Naive thymus-derived CD4-positive, alpha-beta T cell (primary cell): ENCODE measurements at regions not wholly inside any gene's neighbourhood (a gene's known extent, or its start where the extent isn't known, plus 50 kb on each side); places are given as distances from the start of the nearest gene placed in this dataset.

Experiments
- ATAC-seq: fragments of 150-1000 bp; cut with Tn5 transposase; 2 replicates; pipeline ENCODE4 v1.10.0; 2021; ENCODE audit warnings: mild to moderate bottlenecking, moderate library complexity
- CTCF ChIA-PET: fragments of 350-600 bp; sonication (Branson Sonifier 250); formaldehyde crosslinking; loops from one replicate; lab custom pipeline; 2021; ENCODE audit warnings: antibody characterized with exemption; lab: Charles Lee
- POLR2A ChIA-PET: fragments of 350-600 bp; sonication (Branson Sonifier 250); formaldehyde crosslinking; loops from one replicate; lab custom pipeline; 2021; ENCODE audit warnings: antibody characterized with exemption, inconsistent platforms; lab: Charles Lee
- DNase-seq, 9 donors: peaks; one replicate each; pipeline versions ENCODE4 v3.0.0 to v3.0.0-alpha.2; 2020 to 2022; ENCODE audit warnings: mixed read lengths in 1 of 9
- H3K27ac ChIP-seq: one replicate; pipeline ENCODE4 v1.7.0; 2013; ENCODE audit warnings: mild to moderate bottlenecking, low read depth, low read length, moderate library complexity
- H3K27me3 ChIP-seq, 2 donors: one replicate each; pipeline ENCODE4 v1.7.0; 2013; ENCODE audit warnings: low read length in 2 of 2, mild to moderate bottlenecking in 2 of 2, moderate library complexity in 2 of 2; ENCODE audit not compliant: control insufficient read depth in 2 of 2, insufficient read depth in 2 of 2
- H3K36me3 ChIP-seq, 3 experiments: 1 replicate in 2 of 3; 2 replicates in 1 of 3; pipeline ENCODE4 v1.7.0; 2013; ENCODE audit warnings: low read length in 3 of 3, mild to moderate bottlenecking in 3 of 3, moderate library complexity in 1 of 3; ENCODE audit not compliant: insufficient read depth in 3 of 3, control insufficient read depth in 2 of 3
- H3K4me1 ChIP-seq, 2 donors: one replicate each; pipeline ENCODE4 v1.7.0; 2013; ENCODE audit warnings: low read length in 2 of 2, mild to moderate bottlenecking in 2 of 2, moderate library complexity in 1 of 2; ENCODE audit not compliant: control insufficient read depth in 2 of 2, insufficient read depth in 2 of 2
- H3K4me3 ChIP-seq: 2 replicates; pipeline ENCODE4 v1.7.0; 2013; ENCODE audit warnings: mild to moderate bottlenecking, low read length
- H3K9me3 ChIP-seq, 3 experiments: 1 replicate in 2 of 3; 2 replicates in 1 of 3; pipeline ENCODE4 v1.7.0; 2013; ENCODE audit warnings: low read length in 3 of 3; ENCODE audit not compliant: control insufficient read depth in 2 of 3
- H3K27ac Mint-ChIP-seq, 9 donors: one replicate each; pipeline ENCODE4 v1.8.0; 2020 to 2022; ENCODE audit warnings: mixed read lengths in 9 of 9, mild to moderate bottlenecking in 8 of 9, moderate library complexity in 5 of 9, inconsistent platforms in 2 of 9
- H3K27me3 Mint-ChIP-seq, 5 donors: one replicate each; pipeline ENCODE4 v1.8.0; 2021 to 2022; ENCODE audit warnings: mixed read lengths in 5 of 5, mild to moderate bottlenecking in 1 of 5
- H3K36me3 Mint-ChIP-seq, 5 donors: one replicate each; pipeline ENCODE4 v1.8.0; 2020 to 2022; ENCODE audit warnings: mixed read lengths in 5 of 5, mild to moderate bottlenecking in 3 of 5, inconsistent platforms in 1 of 5
- H3K4me1 Mint-ChIP-seq, 7 donors: one replicate each; pipeline ENCODE4 v1.8.0; 2020 to 2022; ENCODE audit warnings: mixed read lengths in 7 of 7, mild to moderate bottlenecking in 3 of 7, inconsistent platforms in 1 of 7
- H3K4me3 Mint-ChIP-seq, 10 donors: one replicate each; pipeline ENCODE4 v1.8.0; 2020 to 2022; ENCODE audit warnings: mild to moderate bottlenecking in 10 of 10, mixed read lengths in 10 of 10, moderate library complexity in 6 of 10, inconsistent platforms in 2 of 10
- H3K9me3 Mint-ChIP-seq, 11 donors: one replicate each; pipeline ENCODE4 v1.8.0; 2020 to 2022; ENCODE audit warnings: mixed read lengths in 11 of 11, mild to moderate bottlenecking in 4 of 11, inconsistent platforms in 1 of 11, moderate library complexity in 1 of 11
- intact Hi-C, 2 donors: fragments of 100-400 bp; cut with micrococcal nuclease; formaldehyde crosslinking; loops; one replicate each; pipeline ENCODE4 v1.15.1; 2023

DNA sequence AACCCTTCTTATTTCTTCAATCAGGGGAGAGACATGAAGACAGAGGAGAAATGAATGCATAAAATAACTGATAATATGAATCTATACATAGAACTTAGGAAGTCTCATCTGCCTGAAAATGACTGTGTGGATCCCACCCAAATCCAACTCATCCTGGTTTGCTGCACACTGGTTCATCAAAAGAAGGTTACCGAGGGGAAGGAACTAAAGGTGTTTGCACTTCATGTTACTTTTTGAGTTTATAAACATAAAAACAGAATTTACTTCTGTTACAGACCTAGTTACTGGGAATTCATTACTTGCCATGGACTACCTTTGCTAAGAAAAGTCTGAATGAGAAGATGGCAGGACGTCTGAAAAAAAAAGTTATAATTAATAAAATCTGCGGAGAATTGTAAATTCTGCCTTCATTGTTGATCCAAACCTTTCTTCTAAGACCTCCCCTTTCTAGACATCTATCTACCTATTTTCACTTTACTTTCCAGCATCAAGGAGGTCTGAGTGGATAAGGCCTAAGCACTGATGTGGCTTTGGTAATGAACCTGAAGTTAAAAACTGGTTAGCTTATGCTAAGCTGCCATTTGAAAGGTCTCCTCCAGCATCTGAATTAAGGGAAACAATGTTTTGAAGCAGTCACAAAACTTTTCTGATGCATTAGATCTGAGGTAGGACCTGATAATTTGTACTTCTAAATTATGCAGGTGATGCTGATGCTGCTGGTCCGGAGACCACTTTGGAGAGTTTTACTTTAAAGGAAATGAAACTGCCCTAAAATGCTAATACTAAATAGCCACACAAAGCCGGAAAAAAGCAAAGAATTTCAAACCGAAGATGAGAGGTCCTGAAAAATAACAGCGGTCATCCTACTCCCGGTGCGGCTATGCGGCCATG is 84.0 kb downstream of the HFE start:
- DNase-seq (peak in 1 of 9 donors; percentile 21), ATAC-seq (no peak)
- Mint-ChIP-seq H3K36me3 (peaks cover 0 to 10% (median 0%) of the 10 kb centered on the region in 5 donors), H3K4me3 (peak overlapping the region; percentile 85 to 100 (median 93)), H3K27me3 (no peaks in the 10 kb centered on the region), H3K4me1 (peaks cover 31 to 69% (median 62%) of the 10 kb centered on the region in 7 donors), H3K27ac (peak overlapping the region; percentile 85 to 99 (median 97)), H3K9me3 (no peaks in the 10 kb centered on the region)
- POLR2A ChIA-PET: interaction anchor here (0.6 to 20.9 kb wide), 18 partner anchors 12 to 1666 kb away, joined by 3 to 2611 read pairs (median 22); a partner anchor contains a TSS
- peak overlapping the region; percentile 78 for H3K4me3 ChIP-seq
- intact Hi-C loops: loop anchor here (1.0 to 5.0 kb wide), 5 partner anchors 13 to 961 kb away; a partner anchor contains a TSS
- H3K27ac ChIP-seq: peak overlapping the region; percentile 97
- peaks cover 0 to 8% (median 0%) of the 10 kb centered on the region in 3 experiments for H3K36me3 ChIP-seq
- peaks cover 24 to 28% of the 10 kb centered on the region in 2 donors for H3K4me1 ChIP-seq
- CTCF ChIA-PET: interaction anchor here (1.9 kb wide), 1 partner anchor 12 kb away, joined by 7 read pairs; no protein-coding TSS in a partner anchor
- no peaks in the 10 kb centered on the region for H3K27me3 ChIP-seq
- no peaks in the 10 kb centered on the region for H3K9me3 ChIP-seq

DNA sequence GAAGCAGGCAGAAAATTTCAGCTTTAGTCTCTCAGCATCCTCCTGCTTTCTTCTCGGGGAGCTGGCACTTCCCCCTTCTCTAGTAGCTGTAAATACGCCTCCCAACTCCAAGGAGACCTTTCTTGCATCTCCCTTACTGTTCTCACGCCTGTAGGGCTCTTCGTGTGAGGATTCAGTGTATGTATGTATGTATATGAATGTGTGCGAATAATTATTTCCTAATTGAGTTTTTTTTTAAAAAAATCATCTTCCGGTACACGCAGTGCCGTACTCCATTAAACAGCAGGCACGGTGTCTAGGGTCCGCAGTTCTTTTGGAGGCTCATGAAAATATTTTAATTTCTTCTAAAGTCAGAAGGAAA is 85.4 kb downstream of the HFE start:
- ATAC-seq (peak; percentile 54), DNase-seq (peak in 8 of 9 donors; percentile 39 to 72 (median 66))
- no peaks in the 10 kb centered on the region for H3K27me3 ChIP-seq
- peak overlapping the region; percentile 97 for H3K27ac ChIP-seq
- H3K9me3 ChIP-seq: no peaks in the 10 kb centered on the region
- peaks cover 22 to 28% of the 10 kb centered on the region in 2 donors for H3K4me1 ChIP-seq
- peak overlapping the region; percentile 78 for H3K4me3 ChIP-seq
- no peaks in the 10 kb centered on the region for H3K9me3 Mint-ChIP-seq
- H3K4me1 Mint-ChIP-seq: peaks cover 27 to 63% (median 54%) of the 10 kb centered on the region in 7 donors
- peaks cover 0 to 8% (median 0%) of the 10 kb centered on the region in 3 experiments for H3K36me3 ChIP-seq
- peaks cover 0 to 5% (median 0%) of the 10 kb centered on the region in 5 donors for H3K36me3 Mint-ChIP-seq
- H3K27ac Mint-ChIP-seq: peak overlapping the region; percentile 85 to 99 (median 97)
- peak overlapping the region; percentile 85 to 100 (median 93) for H3K4me3 Mint-ChIP-seq
- intact Hi-C loops: loop anchor here (1.0 to 5.0 kb wide), 8 partner anchors 14 to 960 kb away; a partner anchor contains a TSS
- POLR2A ChIA-PET: interaction anchor here (0.6 to 20.9 kb wide), 45 partner anchors 7 to 1720 kb away, joined by 3 to 2611 read pairs (median 7); partner anchors contain the start of gene HMGN4
- CTCF ChIA-PET: interaction anchor here (0.7 to 3.0 kb wide), 9 partner anchors 9 to 1639 kb away, joined by 3 to 30 read pairs (median 4); a partner anchor contains a TSS
- H3K27me3 Mint-ChIP-seq: no peaks in the 10 kb centered on the region

- H3K4me1 Mint-ChIP-seq: peaks cover 27 to 63% (median 50%) of the 10 kb centered on the region in 7 donors
- POLR2A ChIA-PET: interaction anchor here (0.6 to 20.9 kb wide), 28 partner anchors 9 to 1719 kb away, joined by 3 to 2611 read pairs (median 14); partner anchors contain the start of gene HMGN4
- no peaks in the 10 kb centered on the region for H3K27me3 ChIP-seq
- no peaks in the 10 kb centered on the region for H3K9me3 ChIP-seq
- peaks cover 0 to 5% (median 0%) of the 10 kb centered on the region in 5 donors for H3K36me3 Mint-ChIP-seq
- H3K27me3 Mint-ChIP-seq: no peaks in the 10 kb centered on the region
- peak overlapping the region; percentile 97 for H3K27ac ChIP-seq
- H3K4me1 ChIP-seq: peaks cover 22 to 28% of the 10 kb centered on the region in 2 donors
- H3K4me3 Mint-ChIP-seq: peak overlapping the region; percentile 17 to 93 (median 54)
- intact Hi-C loops: loop anchor here (2.0 to 5.0 kb wide), 6 partner anchors 15 to 959 kb away; a partner anchor contains a TSS
- DNase-seq (no peak), ATAC-seq (no peak)
- CTCF ChIA-PET: interaction anchor here (0.7 to 3.0 kb wide), 12 partner anchors 10 to 565 kb away, joined by 3 to 30 read pairs (median 6); a partner anchor contains a TSS
- H3K27ac Mint-ChIP-seq: peak overlapping the region; percentile 76 to 99 (median 88)
- no peak overlapping the region for H3K4me3 ChIP-seq
- H3K9me3 Mint-ChIP-seq: no peaks in the 10 kb centered on the region
- H3K36me3 ChIP-seq: peaks cover 0 to 8% (median 0%) of the 10 kb centered on the region in 3 experiments
These were observed 86.6 kb downstream of the HFE start for GRCh38 chr6:26173836-26174145.

DNA sequence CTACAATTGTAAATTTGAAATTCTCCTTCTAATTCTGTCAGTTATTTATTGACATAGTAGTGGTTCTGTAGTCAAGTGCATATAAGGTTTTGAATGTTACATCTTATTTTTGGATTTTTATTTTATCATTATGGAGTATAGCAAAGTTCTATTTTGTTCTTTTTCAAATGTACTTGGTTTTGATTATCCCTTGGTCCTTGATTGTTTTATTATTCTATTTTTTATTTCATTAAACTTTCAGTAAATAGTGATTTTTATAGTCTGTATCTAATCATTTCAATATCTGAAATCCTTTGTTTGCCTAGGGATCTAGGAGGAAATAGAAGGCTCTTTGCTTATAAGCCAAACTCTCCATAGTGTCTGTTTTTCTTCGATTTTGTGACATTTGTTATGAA is 87.8 kb downstream of the HFE start:
- Histone ChIP-seq H3K4me1 (peaks cover 19 to 20% of the 10 kb centered on the region in 2 donors), H3K9me3 (no peaks in the 10 kb centered on the region), H3K4me3 (no peak overlapping the region), H3K27me3 (no peaks in the 10 kb centered on the region), H3K36me3 (peaks cover 0 to 8% (median 0%) of the 10 kb centered on the region in 3 experiments), H3K27ac (no peak overlapping the region)
- no peaks in the 10 kb centered on the region for H3K9me3 Mint-ChIP-seq
- peaks cover 0 to 5% (median 0%) of the 10 kb centered on the region in 5 donors for H3K36me3 Mint-ChIP-seq
- H3K4me1 Mint-ChIP-seq: peaks cover 22 to 53% (median 39%) of the 10 kb centered on the region in 7 donors
- H3K27ac Mint-ChIP-seq: peak overlapping the region; percentile 32 to 97 (median 81)
- H3K27me3 Mint-ChIP-seq: no peaks in the 10 kb centered on the region
- ATAC-seq: no peak
- DNase-seq: no peak
- ChIA-PET POLR2A (interaction anchor here (1.0 to 20.9 kb wide), 15 partner anchors 11 to 98 kb away, joined by 3 to 2611 read pairs (median 42); a partner anchor contains a TSS), CTCF (interaction anchor here (1.1 to 3.0 kb wide), 6 partner anchors 8 to 402 kb away, joined by 3 to 30 read pairs (median 6); a partner anchor contains a TSS)
- H3K4me3 Mint-ChIP-seq: peak overlapping the region in 9 of 10 donors; percentile 15 to 63 (median 45)
- intact Hi-C loops: loop anchor here (1.0 to 5.0 kb wide), 19 partner anchors 8 to 1302 kb away; partner anchors contain the start of gene ABT1 (in 1 of the 2)

DNA sequence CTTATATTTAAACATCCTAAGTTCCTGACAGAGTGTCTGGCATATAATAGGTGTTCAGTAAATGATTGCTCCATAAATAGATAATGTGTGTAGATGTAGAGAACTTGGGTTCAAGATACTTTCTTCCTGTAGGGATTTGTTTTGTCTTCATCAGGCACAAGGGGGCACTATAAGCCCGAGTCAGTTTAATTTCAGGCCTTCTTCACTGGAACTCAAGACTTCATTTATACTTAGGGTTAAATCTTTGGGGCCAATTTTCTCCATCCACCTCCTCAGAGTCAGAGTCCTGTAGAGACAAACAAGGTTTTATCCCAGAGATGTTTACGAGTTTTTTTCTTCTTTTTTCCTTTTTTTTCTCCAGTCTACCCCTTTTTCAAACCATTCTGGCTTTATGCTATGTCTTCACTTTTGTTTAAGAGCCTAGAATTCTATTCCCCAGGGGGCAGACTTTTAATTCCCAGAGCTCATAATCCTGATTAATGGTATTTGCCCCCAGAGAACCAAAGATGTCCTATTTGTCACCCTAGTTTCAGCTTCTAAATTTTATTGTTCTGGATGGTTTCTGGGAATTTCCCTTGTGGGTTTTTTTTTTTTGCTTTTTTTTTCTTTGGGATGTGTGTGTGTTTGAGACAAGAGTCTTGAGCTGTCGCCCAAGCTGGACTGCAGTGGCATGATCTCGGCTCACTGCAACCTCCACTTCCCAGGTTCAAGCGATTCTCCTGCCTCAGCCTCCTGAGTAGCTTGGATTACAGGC is 88.4 kb downstream of the HFE start:
- Mint-ChIP-seq H3K9me3 (no peaks in the 10 kb centered on the region), H3K4me3 (peak overlapping the region in 7 of 10 donors; percentile 15 to 63 (median 43)), H3K27me3 (no peaks in the 10 kb centered on the region), H3K27ac (peak overlapping the region; percentile 32 to 89 (median 76)), H3K4me1 (peaks cover 20 to 51% (median 39%) of the 10 kb centered on the region in 7 donors), H3K36me3 (peaks cover 0 to 4% (median 0%) of the 10 kb centered on the region in 5 donors)
- peaks cover 16 to 19% of the 10 kb centered on the region in 2 donors for H3K4me1 ChIP-seq
- no peak overlapping the region for H3K27ac ChIP-seq
- intact Hi-C loops: loop anchor here (1.0 to 5.0 kb wide), 19 partner anchors 8 to 1302 kb away; partner anchors contain the start of gene ABT1 (in 1 of the 2)
- DNase-seq (peak in 7 of 9 donors; percentile 57 to 75 (median 66)), ATAC-seq (peak; percentile 32)
- H3K9me3 ChIP-seq: no peaks in the 10 kb centered on the region
- CTCF ChIA-PET: interaction anchor here (0.7 to 1.7 kb wide), 8 partner anchors 17 to 401 kb away, joined by 3 to 9 read pairs (median 3); a partner anchor contains a TSS
- H3K27me3 ChIP-seq: no peaks in the 10 kb centered on the region
- peaks cover 0 to 8% (median 0%) of the 10 kb centered on the region in 3 experiments for H3K36me3 ChIP-seq
- no peak overlapping the region for H3K4me3 ChIP-seq
- POLR2A ChIA-PET: interaction anchor here (0.6 to 5.8 kb wide), 15 partner anchors 10 to 109 kb away, joined by 3 to 255 read pairs (median 6); a partner anchor contains a TSS
